ENCODE measurements at regions not wholly inside any gene's neighbourhood (a gene's known extent, or its start where the extent isn't known, plus 50 kb on each side); places are given as distances from the start of the nearest gene placed in this dataset.
"Not testable (repeated sequence)": the region's sequence is repeated elsewhere in the genome, so short reads cannot be mapped to it uniquely, and the experiment has no call there.

DNA sequence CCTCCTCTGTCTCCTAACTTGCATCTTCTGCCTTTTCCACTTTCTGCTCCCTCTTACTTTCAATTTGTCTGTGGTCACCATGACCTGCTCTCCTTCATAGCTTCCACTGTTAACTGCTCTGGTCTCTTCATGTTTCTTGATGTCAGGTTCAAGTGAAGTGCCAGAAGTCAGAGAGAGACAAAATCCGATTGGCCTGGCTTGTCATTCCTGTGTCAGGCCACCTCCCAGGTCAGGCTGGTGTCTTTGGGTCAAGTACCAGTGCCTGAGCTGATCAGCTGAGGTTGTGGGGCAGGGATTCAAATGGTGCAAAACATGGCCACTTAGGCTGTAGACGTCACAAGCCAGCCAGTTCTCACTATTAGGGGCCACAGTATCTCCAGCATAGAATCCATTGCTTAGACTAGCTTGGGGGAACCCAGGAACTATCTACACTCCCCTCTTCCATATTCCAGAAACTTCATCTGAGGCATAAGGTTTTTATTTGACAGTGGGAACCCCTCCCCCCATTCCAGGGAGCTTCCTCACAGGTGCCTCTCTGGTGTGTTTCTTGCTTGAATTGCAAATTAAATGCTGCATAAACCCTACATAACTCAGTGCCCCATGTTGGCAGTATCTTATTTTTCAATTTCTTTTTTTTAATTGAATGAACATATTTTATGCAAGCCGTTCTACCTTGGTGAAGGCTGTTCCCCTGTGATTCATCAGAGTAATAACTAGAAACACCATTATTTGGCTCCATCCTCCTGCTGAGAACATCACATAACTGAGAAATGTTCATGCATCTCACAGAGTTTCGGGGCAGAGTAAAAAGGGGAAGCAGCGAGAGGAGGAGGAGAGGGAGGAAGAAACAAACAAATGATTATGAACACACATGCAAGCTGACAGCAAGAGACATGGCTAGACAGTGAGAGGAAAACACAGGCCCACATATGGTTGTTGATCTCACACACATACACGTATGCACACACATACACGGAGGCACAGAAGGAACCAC is 175.8 kb downstream of the TLE3 start:
- DNase-seq (ENCODE audit: low spot score) = no peak

DNA sequence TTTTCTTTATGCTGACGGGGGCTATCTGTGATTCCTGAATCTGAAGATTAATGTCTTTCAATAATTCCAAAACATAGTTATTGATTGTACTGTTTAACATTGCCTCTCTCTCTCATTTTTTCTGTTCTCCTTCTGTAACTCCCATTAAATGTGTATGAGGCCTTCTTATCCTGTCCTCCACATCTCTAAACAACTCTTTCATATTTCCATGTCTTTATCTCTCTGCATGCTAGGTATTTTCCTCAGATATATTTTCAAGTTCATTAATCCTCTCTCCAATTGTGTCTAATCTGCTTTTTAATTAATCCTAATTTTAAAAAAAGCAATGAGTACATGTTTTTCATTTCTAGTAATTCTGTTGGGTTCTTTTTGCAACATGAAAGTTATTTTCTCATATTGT is 173.2 kb downstream of the TLE3 start:
- no peak for DNase-seq (ENCODE audit: low spot score)

DNA sequence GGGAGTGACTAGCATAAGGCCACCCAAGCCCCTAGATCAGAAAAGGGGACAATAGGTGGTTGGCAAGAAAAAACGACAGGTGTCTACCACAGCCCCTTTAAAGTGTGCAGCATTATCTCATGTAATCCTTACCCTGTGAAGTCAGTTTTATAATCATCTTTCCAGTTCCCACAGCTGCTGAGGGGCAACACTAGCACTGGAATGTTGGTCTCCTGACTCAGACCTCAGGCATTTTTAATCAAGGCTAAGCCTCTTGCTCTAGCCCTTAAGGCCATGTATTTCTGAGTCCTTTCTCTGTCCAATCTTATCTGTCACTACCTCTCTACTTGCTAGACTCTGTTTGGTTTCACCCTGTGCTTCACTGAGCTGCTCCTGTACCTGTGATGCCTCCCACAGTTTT is 171.7 kb downstream of the TLE3 start:
- no peak for DNase-seq (ENCODE audit: low spot score)

DNA sequence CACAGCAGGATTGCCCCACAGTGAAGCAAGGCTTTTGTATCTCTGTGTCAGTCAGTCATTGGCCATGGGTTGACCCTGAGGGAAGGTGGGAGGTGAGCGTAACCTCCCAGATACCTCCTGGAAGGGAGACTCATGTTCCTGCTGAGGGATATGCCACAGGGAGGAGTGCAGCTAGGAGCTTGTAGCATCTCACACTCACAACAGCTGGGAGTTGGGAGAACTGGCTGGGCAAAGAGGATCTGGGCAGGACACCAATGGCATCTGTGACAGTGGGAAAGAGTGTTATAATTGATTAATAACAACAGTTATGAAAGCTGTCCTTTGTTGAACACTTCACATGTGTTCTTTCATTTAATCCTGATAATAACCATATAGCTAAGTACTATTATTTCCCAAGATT is 171.0 kb downstream of the TLE3 start:
- no peak for DNase-seq (ENCODE audit: low spot score)

DNA sequence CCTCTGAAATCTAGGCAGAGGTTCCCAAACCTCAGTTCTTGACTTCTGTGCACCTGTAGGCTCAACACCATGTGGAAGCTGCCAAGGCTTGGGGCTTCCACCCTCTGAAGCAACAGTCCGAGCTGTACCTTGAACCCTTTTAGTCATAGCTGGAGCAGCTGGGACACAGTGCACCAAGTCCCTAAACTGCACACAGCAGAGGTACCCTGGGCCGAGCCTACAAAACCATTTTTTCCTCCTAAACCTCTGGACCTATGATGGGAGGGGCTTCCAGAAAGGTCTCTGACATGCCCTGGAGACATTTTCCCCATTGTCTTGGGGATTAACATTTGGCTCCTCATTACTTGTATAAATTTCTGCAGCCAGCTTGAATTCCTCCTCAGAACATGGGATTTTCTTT is 168.8 kb downstream of the TLE3 start:
- DNase-seq (ENCODE audit: low spot score) = not testable (repeated sequence)

DNA sequence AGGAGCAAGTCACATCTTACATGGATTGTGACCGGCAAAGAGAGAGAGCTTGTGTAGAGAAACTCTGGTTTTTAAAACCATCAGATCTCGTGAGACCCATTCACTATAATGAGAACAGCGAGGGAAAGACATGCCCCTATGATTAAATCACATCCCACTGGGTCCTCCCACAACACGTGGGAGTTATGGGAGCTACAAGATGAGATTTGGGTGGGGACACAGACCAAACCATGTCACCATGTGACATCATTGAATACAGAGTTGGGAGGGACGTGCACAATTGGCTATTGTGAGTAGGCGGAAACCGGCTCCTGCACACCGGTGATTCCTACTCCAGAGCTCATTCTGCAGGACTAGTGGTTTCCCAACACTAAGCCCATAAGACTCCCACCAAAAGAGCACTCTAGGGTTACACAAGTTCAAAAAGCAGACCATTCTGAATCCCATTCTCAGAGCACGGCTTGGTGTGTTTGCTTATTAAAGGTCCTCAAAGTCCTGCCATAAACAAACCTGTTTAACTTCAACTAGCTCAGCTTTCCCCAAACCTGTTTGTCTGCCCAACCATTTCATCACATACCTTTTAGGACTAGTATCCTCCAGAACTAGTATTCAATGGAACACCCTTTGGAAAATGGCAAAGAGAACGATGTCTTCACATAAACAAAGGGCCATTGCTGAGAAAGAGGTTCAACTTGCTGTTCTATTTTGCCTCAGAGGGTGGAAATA is 167.6 kb downstream of the TLE3 start:
- no peak for DNase-seq (ENCODE audit: low spot score)

DNA sequence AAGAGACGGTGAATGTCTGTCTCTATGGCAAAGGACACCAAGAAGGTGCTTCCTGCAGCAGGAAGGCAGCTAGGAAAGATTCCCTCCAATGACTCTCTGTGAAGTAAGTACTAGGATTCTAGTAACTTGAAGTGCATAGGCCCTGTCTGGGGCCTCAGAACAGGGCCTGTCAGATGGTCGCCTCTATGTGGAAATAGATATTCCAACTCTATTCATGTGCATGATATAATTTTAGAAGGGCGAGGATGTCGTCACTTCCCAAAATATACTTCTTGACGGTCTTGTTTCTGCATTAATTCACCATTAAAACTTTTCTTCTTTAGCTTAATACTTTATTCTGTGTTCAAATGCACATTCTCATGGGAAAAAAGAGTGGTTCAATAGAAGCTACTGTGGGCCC is 167.0 kb downstream of the TLE3 start:
- DNase-seq (ENCODE audit: low spot score) = no peak

DNA sequence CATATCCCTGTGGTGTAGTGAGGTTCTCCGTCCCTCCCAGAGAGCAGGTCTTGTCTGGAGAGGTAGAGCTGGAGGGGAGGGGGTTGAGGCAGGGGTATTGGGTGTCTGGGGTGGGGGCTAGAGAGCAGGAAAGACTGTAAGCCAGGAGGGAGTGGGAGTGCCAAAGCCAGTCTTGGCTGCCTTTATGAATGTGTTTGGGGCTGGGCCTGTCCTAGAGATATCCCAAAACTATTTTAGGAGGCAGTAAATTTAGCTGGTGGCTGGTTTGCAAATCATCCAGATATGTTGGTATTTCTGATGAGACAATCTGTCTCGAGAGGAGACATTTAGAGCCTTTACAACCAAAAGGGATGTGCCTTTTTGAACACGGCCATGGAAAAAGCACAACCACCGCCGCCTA is 166.6 kb downstream of the TLE3 start:
- no peak for DNase-seq (ENCODE audit: low spot score)

DNA sequence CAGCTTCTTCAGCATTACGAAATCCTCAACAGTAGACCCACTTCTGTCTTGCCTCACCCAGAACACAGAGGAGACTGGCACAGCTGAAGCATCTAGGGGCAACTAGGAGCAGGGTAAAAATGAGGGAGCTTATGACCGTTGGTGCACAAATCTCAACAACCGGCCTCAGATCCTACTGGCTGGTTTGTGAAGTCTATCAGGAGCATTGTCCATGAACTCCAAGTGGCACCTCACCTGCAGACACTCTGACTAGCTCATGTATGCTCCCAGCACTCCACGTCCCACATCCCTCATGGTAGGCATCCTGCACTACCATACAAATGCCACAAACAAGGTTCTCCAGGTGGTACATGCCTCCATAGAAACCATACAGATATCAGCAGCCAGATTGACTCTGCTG is 163.1 kb downstream of the TLE3 start:
- no peak for DNase-seq (ENCODE audit: low spot score)

DNA sequence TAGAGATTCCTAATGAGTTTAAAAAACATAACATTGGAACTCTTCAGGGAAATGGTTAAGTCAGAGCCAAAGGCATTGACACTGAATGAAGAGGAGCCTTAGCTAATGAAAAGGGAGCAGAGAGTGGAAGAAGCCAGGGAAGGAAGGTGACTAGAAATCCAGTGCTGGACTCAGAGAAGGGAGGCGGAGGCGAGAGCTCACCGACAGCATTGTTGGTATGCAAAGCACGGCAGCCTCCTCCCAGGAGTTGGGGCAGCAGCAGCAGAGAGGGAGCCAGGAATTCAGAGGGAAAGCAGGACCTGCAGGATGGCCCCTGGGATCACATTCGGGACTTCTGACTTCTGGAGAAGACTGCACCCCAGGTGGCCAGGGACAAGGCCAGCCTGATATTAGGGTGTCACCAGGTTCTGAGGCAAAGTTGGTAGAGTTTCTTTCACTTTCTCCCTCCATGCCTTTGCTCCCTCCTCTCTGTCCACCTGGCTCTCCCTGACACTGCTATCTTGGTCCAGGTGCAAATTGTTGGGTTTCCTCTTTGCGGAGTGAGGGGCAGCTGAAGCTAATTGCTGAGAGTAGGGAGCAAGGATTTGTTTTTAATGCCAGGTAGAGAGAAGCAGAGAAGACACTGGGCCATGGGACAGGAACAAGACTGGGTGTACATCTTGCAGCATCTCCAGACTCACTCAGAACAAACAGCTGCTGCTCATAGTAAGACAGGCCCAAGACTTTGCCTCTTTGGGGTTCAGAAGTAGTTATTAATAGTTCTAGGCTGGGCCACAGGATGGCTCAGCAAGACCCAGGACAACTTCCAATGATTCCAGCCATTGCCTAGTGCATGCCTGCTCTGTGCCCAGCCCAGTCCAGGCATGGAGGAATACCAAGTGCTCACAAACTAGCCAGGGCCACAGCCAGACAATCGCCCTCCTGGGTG is 157.9 kb downstream of the TLE3 start:
- no peak for DNase-seq (ENCODE audit: low spot score)

DNA sequence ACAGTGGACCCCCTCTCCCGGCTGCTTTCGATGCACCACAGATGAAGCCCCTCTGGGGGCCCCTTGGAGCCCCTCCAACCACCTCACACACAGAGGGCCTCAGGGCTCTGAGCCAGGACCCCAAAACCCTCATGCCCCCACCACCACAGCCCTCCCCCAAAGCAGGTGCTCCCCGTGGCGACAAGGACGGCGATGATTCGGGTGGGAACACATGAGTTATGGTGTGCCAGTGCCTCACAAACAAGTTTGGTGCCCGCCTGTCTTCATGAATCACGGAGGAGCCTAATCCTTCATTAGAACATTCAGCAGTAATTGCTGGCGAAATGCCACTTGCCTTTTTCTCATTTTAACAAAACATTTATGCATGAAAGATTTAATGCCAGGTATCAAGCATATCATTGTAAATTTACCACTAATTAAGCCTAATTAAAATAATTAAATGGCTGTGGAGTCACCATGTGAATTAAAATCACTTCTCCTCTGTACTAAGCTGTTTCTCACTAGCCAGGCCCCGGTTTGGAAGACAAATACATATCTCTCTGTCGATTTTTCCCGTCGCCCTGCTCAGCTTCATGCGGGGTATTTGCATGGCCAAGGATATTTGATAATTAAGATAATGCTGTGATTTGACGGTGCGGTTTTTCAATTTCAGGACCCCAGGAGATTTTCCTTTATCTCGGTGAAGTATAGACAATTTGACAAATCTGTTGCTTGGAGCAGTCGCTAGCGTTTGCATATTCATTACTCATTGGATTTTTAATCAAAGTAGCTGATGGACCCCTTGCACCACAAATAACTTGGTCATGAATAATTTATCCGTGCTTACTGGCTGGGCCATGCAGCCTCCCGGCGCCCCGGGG is 157.0 kb downstream of the TLE3 start:
- DNase-seq (ENCODE audit: low spot score) = no peak

DNA sequence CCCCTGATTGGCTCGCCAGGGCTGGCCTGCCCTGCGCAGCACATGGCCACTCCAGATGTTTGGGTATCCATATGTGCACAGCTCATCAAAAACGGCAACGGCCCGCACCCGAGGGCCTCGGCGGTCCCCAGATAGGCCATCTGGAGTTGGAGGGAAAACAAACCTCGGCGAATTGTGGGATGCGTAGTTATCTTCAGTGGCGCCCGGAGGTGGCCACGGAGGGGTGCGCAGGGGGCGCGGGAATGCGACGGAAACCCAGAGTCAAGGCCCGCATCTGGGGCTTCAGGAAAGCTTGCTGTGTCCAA is 156.5 kb downstream of the TLE3 start:
- no peak for DNase-seq (ENCODE audit: low spot score)

DNA sequence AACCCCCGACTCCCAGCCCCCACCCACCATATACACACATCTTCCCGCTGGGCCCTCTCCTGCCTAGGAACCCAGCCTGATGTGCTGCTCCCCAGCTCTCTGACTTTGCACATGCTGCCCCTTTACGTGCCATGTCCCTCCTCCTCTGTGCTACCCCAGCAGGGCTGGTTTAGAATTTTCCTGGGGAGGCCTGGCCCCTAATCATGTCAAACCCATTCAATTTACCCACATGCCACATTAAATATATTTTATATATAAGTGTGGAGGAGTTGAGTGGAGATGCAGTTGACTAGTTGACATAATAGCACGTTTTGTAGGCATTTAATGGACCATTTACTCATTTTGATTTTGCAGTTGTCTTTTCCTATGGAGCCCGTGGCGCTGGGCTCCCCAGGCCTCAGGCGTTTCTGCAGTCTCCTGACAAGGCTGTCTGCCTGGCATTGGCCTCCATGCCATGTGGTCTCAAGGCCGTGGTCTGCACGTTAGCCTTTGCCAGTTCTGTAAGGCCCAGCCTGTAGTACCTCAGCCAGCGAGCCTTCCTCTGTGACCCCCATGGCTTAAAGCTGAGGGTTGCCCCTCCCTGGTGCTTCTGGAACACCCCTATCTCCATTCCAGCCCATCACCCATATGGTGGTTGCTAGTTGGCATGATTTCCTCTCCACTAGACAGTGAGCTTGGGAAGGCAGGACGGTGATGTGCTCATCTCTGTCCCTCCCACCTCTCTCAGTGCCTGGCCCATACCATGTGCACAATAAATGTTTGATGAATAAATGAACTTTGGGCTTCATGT is 155.8 kb downstream of the TLE3 start:
- no peak for DNase-seq (ENCODE audit: low spot score)

DNA sequence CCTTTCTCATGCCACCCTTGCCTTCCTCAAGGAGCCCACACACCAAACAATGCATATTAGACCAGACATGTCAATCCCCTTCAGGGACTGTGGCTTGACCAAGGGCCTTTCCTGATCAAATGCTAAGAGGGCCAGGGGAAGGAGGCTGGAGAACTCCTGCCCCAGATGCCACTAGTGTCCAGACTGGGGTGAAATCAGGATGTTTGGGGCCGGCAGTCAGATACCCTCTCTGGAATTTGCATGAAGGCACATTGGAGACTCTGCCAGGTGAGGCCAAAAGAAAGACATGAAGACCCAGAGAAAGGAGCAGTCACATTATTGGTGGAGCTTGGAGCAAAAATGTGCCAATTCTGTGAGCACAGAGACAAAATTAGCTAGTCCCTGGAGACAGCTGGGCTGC is 154.1 kb downstream of the TLE3 start:
- no peak for DNase-seq (ENCODE audit: low spot score)

DNA sequence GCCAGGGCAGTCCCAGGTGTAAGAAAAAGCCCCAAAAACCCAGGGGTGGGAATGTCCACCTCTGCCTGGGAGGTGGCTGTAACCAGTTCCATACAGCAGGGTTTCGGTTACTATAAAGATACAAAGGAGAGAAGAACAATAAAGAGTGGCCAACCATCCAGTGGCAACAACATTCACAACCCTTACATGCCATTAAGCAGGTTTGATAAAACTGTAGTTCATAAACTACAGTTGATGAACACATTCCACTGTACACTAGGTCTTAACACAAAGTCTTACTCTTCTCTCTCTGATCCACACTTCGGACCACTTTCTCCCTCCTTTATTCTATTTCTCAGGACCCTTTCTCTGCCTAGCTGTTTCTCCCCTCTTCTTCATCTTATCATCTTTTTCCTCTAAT is 152.0 kb downstream of the TLE3 start:
- no peak for DNase-seq (ENCODE audit: low spot score)

DNA sequence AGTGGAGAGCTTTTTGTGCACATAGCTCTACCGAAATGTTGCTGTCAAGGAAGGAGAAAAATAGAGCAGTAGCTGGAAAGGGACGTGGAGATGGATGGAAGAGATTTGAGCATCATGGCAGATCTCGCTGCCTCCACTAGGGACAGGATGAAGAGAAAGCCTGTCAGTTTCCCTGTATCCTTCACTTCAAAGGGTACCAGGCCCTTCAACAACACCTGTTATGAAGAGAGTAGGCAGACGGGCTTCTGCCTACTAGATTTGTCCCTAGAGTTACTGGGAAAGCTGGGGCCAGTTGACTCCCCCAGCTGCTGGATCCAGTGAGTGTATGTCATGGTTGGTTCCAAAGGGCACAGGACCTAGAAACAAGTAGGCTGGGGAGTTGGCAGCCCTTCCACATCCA is 150.8 kb downstream of the TLE3 start:
- no peak for DNase-seq (ENCODE audit: low spot score)

DNA sequence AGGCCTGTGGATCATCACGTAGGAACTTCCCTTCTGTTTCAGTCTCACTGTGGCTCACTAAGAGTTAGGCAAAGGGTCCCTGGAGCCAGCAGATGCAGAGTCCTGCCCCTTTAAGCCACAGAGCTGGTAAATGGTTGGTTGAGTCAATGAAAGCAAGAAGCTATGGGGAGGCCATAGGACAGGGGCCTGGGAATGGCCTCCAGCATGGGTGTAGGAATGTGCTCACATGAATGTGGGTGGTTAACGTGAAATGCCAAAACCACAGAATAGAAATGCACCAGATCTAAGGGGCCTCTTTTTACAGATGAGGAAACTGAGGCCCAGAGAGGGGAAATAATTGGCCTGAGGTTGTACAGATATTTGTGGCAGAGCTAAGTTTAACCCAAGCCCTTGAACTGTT is 150.3 kb downstream of the TLE3 start:
- DNase-seq (ENCODE audit: low spot score) = no peak

DNA sequence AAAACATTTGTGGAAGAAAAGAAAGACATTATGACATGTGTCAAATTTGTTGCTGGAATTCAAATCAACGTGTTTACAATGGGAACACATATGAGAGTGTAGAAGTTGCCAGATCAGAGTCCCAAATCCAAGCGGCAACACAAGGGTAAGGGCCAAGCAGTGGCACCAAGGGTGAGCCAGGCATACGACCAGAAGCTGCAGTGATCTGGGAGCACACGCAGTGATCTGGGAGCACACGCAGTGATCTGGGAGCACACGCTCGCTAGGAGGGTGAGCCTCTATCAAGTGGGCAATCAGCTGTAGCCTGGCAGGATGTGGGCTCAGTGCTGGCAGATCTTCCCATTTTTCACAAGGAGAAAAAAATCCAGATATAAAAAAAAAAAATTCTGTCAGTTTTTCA is 148.2 kb downstream of the TLE3 start:
- DNase-seq (ENCODE audit: low spot score) = no peak

DNA sequence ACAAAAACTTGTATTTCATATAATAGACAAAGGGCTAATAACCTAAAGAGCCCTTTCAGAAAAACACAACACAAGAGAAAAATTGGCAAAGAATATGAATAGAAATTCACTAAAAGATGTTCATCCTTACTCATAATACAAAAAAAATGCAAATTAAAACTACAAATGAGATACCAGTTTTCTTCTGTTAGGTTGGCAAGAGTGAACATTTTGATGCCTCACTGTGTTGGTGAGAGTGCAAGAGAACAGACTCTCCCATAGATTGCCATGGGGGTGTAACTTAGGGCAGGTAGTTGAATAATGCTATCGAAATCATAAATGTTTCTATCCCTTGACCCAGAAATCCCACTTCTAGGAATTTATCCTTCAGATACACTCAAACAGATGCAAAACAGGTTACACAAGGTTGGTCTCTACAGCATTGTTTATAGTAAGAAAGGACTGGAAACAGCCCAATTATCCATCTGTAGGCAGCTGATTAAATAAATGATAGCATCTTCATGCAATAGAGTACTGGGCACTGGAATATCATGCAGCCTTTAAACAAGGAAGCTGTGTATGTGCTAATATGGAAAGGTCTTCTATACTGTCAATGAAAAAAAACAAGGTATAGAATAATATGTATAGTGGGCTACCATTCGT is 146.3 kb downstream of the TLE3 start:
- no peak for DNase-seq (ENCODE audit: low spot score)

DNA sequence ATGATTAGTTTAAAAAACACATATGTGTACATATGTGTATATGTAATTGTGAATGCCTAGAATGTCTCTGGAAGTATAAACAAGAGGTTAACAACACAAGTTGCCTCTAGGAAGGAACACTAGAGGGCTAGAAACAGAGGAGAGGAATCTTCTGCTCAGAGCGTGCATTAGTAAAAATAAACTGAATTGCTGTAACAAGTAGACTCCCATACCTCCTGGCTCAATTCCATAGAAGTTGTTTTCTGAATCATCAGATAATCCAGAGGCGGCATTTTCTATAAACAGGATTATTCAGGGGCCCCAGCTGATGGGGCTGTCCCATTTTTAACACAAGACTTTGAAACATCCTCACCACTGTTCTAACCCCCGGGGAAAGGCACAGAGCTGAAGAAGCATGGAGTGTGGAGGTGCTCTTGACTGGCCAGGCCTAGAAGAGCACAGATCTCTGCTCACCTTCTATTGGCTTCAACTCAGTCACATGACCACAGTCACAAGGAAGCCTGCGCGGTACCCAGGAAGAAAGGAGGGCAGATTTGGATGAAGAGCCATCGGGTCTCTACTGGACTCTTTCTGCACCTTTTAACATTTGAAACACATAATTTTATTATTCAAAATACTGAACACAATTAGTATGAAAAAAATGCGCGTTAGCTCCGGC is 145.7 kb downstream of the TLE3 start:
- no peak for DNase-seq (ENCODE audit: low spot score)

Measured in SW480 (cell line).